T1000 (cell line): ENCODE measurements at regions not wholly inside any gene's neighbourhood (a gene's known extent, or its start where the extent isn't known, plus 50 kb on each side); places are given as distances from the start of the nearest gene placed in this dataset.

ENCODE experiments used
- DNase-seq: peaks from one replicate; lab custom pipeline; 2025; ENCODE audit warnings: mixed read lengths; lab: John Stamatoyannopoulos, UW

DNA sequence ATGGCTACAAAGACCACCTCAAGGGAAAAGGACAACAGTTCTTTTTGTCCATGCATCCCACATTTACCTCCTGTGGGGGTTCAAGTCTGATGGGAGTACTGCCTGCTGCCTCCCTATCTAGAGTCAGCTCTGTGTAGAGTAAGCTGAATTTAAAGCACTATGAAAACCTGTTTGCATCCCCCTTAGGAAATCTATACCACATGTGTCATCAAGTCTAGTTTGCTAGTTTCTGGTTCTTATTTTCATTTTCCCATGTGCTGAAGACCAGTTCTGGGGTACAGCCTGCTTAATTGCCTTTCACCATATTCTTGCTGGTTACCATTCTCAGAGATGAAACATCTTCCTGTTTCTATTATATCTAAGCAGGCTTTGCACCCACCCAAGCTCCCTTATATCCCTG, 470.3 kb downstream of the MBD2 start:
- DNase-seq = no peak

GRCh38 chr18:53753601-53754000, 470.9 kb downstream of the MBD2 start:
- no peak for DNase-seq

DNA sequence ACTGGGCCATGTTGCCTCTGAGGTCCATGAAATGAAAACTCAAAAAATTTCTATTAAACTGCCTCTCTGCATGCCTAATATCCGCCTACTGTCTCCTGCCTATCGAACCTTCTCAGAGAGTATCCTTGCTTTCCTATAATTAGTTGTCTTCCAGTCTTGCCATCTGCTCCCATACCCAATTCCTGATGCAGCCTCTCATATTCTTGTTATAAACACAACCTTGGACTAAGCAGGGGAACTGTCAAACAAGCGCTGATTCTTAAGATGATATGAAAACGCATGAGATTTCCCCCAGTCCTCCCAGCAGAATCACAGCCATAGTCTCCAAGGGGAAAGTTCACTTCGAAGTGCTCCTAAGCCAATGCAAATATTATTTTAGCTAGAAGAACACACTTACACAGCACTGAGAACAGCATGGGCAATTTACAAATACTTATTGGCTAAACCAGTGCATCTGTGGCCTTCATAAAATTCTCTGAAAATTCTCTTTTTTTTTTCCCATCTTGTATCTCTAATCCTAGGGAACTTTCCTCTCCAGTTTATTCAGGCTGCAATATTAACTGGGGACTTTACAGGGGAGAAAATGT, 471.6 kb downstream of the MBD2 start:
- no peak for DNase-seq

DNA sequence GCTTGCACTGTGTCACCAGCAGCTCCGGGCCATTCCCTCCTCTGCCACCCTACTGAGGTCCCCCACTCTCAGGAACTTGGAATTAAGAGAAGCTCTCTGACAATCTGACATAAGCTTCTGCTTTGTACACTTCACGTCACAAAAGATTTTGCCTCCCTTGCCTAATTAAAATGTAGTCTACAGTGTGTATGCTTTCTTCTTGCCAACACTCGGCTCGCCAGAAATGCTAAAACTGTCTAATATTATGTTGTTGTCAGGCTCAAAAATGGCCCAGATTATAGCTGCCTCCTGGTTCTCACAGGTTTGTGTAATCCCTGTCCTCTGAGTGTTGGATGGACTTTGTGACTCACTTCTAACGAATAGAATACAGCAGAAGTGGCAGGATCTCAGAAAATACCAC, 474.7 kb downstream of the MBD2 start:
- no peak for DNase-seq

- DNase-seq = no peak
These were observed 476.8 kb downstream of the MBD2 start for GRCh38 chr18:53747663-53748160.

- DNase-seq = no peak
These were observed 477.3 kb downstream of the MBD2 start for GRCh38 chr18:53747210-53747609.

GRCh38 chr18:53745986-53746385, 478.5 kb downstream of the MBD2 start:
- no peak for DNase-seq

- DNase-seq = no peak
These were observed 479.1 kb downstream of the MBD2 start for GRCh38 chr18:53745224-53745967.

- no peak for DNase-seq
These were observed 484.8 kb downstream of the MBD2 start for GRCh38 chr18:53739700-53740099.

GRCh38 chr18:53735526-53735925, 488.9 kb downstream of the MBD2 start:
- no peak for DNase-seq

GRCh38 chr18:53715243-53715853, 509.1 kb downstream of the MBD2 start:
- no peak for DNase-seq

GRCh38 chr18:53710080-53710479, 514.4 kb downstream of the MBD2 start:
- no peak for DNase-seq

- DNase-seq = no peak
These were observed 522.0 kb downstream of the MBD2 start for GRCh38 chr18:53702480-53702879.

DNA sequence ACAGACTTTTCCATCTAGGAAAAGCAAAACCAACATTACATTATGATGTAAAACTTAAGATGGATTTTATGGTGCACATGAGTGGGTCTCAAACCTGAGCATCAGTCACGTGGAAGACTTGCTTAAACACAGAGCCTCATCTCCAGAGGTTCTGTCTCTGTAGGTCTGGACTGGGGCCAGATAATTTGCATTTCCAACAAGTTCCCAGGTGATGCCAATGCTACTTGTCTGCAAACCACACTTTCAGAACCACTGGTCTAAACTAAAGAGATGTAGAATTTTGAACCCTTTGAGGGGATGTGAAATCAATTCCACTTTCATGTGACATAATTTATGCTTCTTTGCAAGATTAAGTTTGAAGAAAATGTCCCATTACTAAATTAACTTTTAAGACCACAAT, 522.8 kb downstream of the MBD2 start:
- DNase-seq = no peak

DNA sequence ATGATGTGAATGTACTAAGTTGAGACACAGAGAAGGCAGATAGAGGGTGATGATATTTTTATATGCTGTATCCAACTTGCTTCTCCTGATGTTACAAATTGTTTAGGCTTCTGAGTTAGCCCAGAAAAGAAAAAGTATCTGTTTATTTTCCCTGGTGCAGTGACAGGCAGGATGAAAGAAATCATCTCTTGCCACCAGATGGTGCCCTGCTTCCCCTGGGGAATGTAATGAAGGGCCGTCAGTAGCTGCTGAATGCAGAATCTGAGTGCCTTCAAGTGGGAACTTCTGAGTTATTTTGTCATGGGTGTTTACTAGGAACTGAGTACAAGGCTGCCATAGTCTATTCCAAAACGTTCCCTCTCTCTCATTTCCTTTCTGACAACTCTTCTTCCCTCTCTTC, 525.6 kb downstream of the MBD2 start:
- DNase-seq = no peak

DNA sequence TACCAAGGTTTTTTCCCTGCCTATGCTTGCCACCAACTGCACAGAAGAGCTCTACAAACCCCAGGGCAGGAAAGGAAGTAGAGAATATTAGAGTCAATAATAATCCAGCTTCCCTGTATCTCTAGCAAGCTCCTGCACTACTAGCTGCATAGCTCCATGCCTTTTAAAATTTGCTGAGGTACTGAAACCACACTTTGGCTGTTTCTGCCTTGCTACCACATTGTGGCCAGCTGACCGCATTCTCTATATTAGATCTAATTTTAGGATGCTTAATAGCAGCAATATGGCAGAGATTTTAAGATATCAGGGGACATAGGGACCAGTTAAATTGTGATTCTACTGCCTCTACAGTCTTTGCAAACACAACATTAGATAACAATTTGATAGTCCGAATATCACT, 534.6 kb downstream of the MBD2 start:
- no peak for DNase-seq

GRCh38 chr18:53686965-53687364, 537.5 kb downstream of the MBD2 start:
- DNase-seq = no peak

DNA sequence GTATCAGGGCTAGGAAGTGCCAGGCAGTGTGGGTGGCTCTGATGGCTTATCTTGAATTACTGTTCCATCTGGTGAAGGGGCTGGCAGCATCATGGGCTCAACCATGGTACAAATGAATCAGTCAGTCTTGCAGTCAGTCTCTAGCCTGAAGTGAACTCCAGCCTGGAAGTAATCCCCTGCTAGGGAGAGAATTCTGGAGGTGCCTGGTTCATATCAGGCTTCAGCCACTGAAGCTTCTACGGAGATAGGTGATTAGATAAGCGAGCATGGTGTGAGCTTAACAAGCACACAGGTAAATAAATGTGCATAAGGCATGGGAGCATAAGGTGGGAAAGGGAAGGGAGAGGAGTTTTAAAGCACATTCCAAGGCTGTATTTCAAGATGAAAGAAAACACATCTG, 541.7 kb downstream of the MBD2 start:
- DNase-seq = no peak

DNA sequence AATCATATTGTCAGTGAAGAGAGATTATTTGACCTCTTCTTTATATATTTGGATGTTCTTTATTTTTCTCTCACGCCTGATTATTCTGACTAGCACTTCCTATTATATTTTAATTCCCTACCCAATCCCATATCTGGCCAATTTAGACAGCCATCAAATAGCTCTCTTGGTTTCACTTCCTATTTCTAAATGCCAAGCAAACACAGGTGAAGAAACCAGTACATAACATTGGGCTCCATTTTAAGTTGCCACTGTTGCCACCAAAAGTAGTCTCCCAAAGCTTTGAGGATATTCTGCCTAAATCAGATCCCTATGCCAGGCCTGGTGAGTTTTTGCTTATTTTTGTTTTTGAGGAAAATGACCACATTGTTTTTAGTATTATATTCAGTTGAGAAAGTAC, 547.0 kb downstream of the MBD2 start:
- no peak for DNase-seq

GRCh38 chr18:53665701-53666100, 558.8 kb downstream of the MBD2 start:
- no peak for DNase-seq

DNA sequence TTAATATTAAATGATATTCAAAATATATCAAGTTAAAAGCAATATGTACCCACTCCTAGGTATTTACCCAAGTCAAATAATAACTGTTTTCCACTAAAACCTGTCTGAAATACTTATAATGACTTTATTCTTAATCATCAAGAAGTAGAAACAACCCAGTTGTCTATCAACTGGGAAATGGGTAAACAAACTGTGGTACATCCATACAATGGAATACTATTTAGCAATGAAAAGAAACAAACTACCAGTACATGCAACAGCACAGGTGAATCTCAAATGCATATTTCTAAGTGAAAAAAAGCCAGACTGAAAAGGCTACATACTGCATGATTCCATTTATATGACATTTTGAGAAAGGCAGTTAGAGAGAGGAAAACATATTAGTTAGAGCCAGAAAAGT, 559.9 kb downstream of the MBD2 start:
- DNase-seq = no peak

DNA sequence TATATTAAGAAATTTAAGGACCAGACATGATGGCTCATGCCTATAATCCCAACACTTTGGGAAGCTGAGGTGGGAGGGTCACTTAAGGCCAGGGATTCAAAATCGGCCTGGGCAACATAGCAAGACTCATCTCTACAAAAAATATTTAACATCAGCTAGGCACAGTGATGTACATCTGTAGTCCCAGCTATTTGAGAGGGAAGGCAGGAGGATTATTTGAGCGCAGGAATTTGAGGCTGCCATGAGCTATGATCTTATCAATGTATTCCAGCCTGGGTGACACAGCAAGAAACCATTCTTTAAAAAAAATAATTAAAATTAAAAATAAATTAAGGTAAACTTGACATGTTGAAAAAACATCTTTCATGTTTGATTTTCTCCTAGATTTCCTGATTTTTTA, 564.2 kb downstream of the MBD2 start:
- DNase-seq = no peak

DNA sequence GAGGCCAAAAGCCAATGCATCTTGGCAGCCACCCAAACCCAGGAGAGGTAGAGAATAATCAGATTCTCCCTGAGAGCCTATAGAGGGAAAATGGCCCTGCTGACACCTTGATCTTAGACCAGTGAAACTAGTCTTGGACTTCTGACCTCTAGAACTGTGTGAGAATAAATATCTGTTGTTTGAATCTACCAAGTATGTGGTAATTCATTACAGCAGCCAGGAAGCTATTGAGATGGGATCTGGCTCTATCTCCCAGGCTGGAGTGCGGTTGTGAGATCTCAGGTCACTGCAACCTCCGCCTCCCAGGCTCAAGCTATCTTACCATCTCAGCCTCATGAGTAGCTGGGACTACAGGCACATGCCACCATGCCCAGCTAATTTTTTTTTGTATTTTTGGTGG, 567.2 kb downstream of the MBD2 start:
- DNase-seq = no peak
